SK-N-MC (cell line): ENCODE measurements at regions not wholly inside any gene's neighbourhood (a gene's known extent, or its start where the extent isn't known, plus 50 kb on each side); places are given as distances from the start of the nearest gene placed in this dataset.

Source experiments
- DNase-seq: peaks from one replicate; pipeline ENCODE4 v3.0.0-alpha.2; 2011; ENCODE audit warnings: low read depth, low spot score
- H3K27ac ChIP-seq: fragments of 200-600 bp; sonication (generic); 2 replicates; pipeline ENCODE4 v1.5.1; 2016; ENCODE audit warnings: mixed run types
- H3K36me3 ChIP-seq: fragments of 200-600 bp; sonication (generic); 2 replicates; pipeline ENCODE4 v1.6.1; 2017; ENCODE audit warnings: antibody characterized with exemption, low read length, mixed read lengths; ENCODE audit not compliant: insufficient read depth
- H3K4me3 ChIP-seq: fragments of 200-600 bp; sonication (generic); 2 replicates; pipeline ENCODE4 v1.5.1; 2016
- H3K9ac ChIP-seq: fragments of 200-600 bp; sonication (generic); 2 replicates; pipeline ENCODE4 v1.8.0; 2017; ENCODE audit warnings: mixed run types, mixed read lengths; ENCODE audit not compliant: insufficient read length
- H3K9me3 ChIP-seq: fragments of 200-600 bp; sonication (generic); 2 replicates; pipeline ENCODE4 v1.6.1; 2017; ENCODE audit warnings: low read depth, mild to moderate bottlenecking, antibody characterized with exemption, low read length, moderate library complexity, mixed read lengths
- EZH2 ChIP-seq: fragments of 200-600 bp; sonication (generic); IDR thresholded peaks from one replicate; pipeline ENCODE4 v1.6.1; 2017; ENCODE audit warnings: antibody characterized with exemption
- FOXP2 ChIP-seq: optimal IDR thresholded peaks from 2 replicates; pipeline ENCODE3; 2011; ENCODE audit warnings: mild to moderate bottlenecking, moderate library complexity; ENCODE audit not compliant: insufficient read depth; ENCODE audit errors: extremely low read length, control extremely low read depth
- POLR2AphosphoS5 ChIP-seq: IDR thresholded peaks from 2 replicates; pipeline ENCODE4 v1.6.1; 2012; ENCODE audit warnings: mild to moderate bottlenecking, low read depth, low read length, borderline replicate concordance

- H3K4me3 ChIP-seq: no peak overlapping the region
- H3K9me3 ChIP-seq: no peaks in the 10 kb centered on the region
- no peak for DNase-seq
- H3K27ac ChIP-seq: no peak overlapping the region
- H3K36me3 ChIP-seq: no peaks in the 10 kb centered on the region
- H3K9ac ChIP-seq: no peak overlapping the region
- TF ChIP-seq FOXP2 (no peak), POLR2AphosphoS5 (no peak), EZH2 (no peak)
Observed at GRCh38 chr5:38045446-38045845, 205.6 kb upstream of the GDNF start.

- H3K36me3 ChIP-seq: no peaks in the 10 kb centered on the region
- no peaks in the 10 kb centered on the region for H3K9me3 ChIP-seq
- H3K4me3 ChIP-seq: no peak overlapping the region
- no peak overlapping the region for H3K9ac ChIP-seq
- TF ChIP-seq EZH2: no peak
- TF ChIP-seq FOXP2: no peak
- TF ChIP-seq POLR2AphosphoS5: no peak
- H3K27ac ChIP-seq: no peak overlapping the region
- no peak for DNase-seq
Observed at GRCh38 chr5:38039826-38040225, 200.0 kb upstream of the GDNF start.

DNA sequence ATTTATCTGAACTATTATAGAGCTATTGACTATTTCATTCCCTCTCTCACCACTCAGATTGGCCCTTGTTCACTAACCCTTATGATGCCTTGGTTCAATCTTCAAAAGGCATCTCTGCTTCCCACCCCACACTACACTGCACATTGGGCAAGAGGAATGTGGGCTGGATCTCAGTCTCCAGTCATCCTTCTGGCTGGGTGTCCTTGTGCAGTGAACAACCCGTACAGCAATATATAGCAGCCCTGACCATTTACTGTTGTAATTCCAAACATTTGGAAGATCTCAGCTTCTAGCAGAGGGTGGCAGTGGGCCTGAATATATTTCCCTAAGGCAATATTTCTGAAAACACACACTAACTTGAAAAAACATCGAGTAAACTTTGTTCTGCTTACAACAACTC, 199.2 kb upstream of the GDNF start:
- no peak for DNase-seq
- H3K9ac ChIP-seq: no peak overlapping the region
- H3K27ac ChIP-seq: no peak overlapping the region
- TF ChIP-seq FOXP2 (no peak), EZH2 (no peak), POLR2AphosphoS5 (no peak)
- H3K9me3 ChIP-seq: no peaks in the 10 kb centered on the region
- no peaks in the 10 kb centered on the region for H3K36me3 ChIP-seq
- H3K4me3 ChIP-seq: no peak overlapping the region

DNA sequence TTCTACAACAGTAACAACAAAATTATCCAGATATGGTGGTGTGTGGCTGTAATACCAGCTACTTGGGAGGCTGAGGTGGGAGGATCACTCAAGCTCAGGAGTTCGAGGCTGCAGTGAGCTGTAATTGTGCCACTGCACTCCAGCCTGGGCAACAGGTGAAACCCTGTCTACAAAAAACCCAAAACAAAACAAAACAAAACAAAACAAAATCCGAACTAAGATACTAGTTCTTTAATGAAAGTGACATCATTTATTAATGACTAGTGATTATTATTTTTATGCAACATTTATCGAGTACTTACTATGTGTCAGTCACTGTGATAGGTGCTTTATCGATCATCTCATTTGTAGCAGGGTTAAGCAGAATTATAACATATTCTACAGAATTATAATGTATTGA, 196.9 kb upstream of the GDNF start:
- no peaks in the 10 kb centered on the region for H3K36me3 ChIP-seq
- no peak overlapping the region for H3K4me3 ChIP-seq
- H3K9me3 ChIP-seq: no peaks in the 10 kb centered on the region
- H3K27ac ChIP-seq: no peak overlapping the region
- no peak overlapping the region for H3K9ac ChIP-seq
- TF ChIP-seq EZH2 (no peak), POLR2AphosphoS5 (no peak), FOXP2 (no peak)
- no peak for DNase-seq

DNA sequence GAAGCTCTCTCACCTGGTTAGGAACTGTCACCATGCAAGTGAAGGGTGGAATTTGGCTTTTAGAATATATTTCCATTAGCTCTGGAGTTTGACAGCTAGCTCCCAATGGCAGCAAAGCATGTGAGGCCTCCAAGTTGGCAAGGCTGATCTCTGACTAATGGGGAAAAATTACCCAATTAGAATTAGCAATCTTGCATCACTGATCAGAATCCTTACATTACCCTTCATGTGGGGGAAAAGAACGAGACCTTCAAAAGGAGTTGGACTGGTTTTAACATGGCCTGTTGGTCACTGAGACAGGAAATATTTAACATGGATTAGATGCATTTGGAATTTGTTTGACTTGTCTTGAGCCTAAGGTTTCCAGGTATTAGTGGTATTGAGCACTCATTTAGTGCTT, 192.3 kb upstream of the GDNF start:
- Histone ChIP-seq H3K27ac (no peak overlapping the region), H3K4me3 (no peak overlapping the region), H3K36me3 (no peaks in the 10 kb centered on the region), H3K9ac (no peak overlapping the region), H3K9me3 (no peaks in the 10 kb centered on the region)
- no peak for DNase-seq
- TF ChIP-seq FOXP2: no peak
- no peak for TF ChIP-seq POLR2AphosphoS5
- TF ChIP-seq EZH2: no peak

DNA sequence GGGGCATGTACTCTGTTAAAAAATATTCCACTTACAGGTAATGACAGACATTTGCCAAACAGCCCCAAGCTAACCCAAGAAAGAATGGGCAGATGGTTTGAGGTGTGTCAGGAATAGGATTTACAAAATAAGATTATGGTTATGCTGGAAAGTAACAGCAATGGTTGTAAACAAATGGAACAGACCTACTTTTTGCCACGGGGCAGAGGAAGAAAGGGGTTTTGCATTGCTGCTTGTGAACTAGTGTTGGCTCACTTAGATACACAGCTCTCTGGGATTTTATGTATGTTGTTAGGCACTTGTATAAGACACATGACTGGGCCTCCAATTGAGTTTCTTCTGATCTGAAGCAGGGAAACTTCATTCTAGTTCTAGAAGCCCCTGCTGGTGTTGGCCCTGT, 191.5 kb upstream of the GDNF start:
- Histone ChIP-seq H3K36me3 (no peaks in the 10 kb centered on the region), H3K9ac (no peak overlapping the region)
- no peak for TF ChIP-seq EZH2
- no peak for TF ChIP-seq FOXP2
- TF ChIP-seq POLR2AphosphoS5: no peak

GRCh38 chr5:38029397-38030065, 189.7 kb upstream of the GDNF start:
- Histone ChIP-seq H3K27ac (no peak overlapping the region), H3K9me3 (no peaks in the 10 kb centered on the region), H3K36me3 (no peaks in the 10 kb centered on the region), H3K4me3 (no peak overlapping the region), H3K9ac (no peak overlapping the region)
- DNase-seq: no peak
- TF ChIP-seq EZH2: no peak
- no peak for TF ChIP-seq POLR2AphosphoS5
- no peak for TF ChIP-seq FOXP2

More for the DNA sequence above, 191.5 kb upstream of the GDNF start:
- no peak overlapping the region for H3K27ac ChIP-seq
- no peak for DNase-seq
- H3K4me3 ChIP-seq: no peak overlapping the region
- H3K9me3 ChIP-seq: no peaks in the 10 kb centered on the region

DNA sequence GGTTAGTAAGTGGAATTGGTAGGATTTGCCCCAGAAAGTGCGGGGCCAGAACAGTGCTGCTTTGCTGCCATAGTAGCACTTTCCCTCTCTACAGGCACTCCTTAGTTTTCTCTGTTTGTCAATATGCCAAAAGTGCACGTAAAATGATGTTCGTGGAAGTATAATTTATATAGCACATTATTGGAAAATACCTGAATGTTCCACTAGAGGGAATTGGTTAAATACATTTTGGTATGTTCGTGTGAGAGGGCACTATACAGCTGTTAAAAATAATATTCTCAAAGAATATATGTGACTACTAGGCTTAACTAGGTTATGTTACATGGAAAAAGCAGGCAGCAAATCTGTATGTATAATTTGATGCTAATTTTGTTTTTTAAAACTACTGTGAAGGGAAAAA, 184.0 kb upstream of the GDNF start:
- DNase-seq: no peak
- Histone ChIP-seq H3K9me3 (no peaks in the 10 kb centered on the region), H3K27ac (no peak overlapping the region), H3K4me3 (no peak overlapping the region), H3K9ac (no peak overlapping the region), H3K36me3 (no peaks in the 10 kb centered on the region)
- TF ChIP-seq POLR2AphosphoS5: no peak
- TF ChIP-seq EZH2: no peak
- no peak for TF ChIP-seq FOXP2

DNA sequence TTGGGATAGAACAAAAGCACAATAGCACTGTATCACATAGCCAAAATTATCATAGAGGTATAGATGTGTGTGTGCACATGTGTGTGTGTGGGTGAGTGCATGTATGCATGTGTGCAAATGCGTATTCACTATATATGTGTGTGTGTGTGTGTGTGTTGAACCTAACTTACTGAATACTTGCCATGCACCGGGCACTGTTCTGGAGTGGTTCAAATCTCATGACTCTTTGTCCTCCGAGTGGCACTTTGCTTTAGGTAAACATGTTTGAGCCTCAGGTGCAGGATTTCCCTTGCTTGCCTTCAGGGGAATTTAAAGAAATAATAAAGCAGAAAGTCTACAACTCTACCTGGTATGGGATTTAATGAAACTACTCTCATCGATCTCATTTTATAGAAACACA, 183.5 kb upstream of the GDNF start:
- no peak overlapping the region for H3K27ac ChIP-seq
- no peak overlapping the region for H3K4me3 ChIP-seq
- H3K36me3 ChIP-seq: no peaks in the 10 kb centered on the region
- no peak for DNase-seq
- TF ChIP-seq EZH2 (no peak), POLR2AphosphoS5 (no peak), FOXP2 (no peak)
- no peaks in the 10 kb centered on the region for H3K9me3 ChIP-seq
- no peak overlapping the region for H3K9ac ChIP-seq
